ENCODE measurements at regions not wholly inside any gene's neighbourhood (a gene's known extent, or its start where the extent isn't known, plus 50 kb on each side); places are given as distances from the start of the nearest gene placed in this dataset.

DNA sequence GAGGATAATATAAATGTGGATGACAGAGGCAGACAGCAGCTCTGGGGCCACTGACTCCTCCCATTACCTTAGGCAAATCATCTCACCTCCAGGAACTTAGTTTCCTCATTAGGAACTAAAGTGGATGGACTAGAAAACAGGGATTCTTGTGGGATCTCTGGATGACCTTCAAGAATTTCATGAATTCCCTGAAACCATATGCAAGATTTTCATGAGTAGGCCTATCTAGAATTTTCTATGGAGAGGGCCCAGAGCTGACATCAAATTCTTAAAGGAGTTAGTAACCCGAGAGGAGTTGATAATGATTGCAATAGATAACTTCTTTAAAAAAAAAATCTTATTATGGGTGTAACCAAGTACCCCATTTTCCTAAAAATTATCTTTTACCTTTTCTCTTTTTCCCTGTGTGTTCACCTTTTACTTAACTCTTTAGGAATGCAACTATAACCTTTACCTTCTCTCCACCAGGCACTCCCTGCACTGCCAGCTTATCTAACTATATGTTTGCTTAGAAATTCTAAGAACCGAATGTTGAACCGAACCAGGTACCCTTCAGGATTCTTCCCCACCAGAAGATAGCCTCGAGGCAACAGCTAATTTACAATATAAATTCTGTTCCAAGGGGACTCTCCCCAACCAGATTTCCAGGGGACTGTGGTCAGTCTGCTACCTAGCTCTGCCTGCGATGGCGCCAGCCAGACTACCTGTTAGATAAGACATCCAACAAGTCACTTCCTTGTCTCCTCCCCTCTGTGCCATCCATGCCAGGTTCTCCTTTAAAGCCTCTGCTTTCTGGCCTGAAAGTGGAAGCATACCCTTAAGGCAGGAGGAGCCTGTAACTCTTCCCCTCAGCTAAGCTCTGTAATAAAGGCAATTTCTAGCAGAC lies 86.0 kb downstream of the GCNT4 start:
- TF ChIP-seq, protein P1, sequence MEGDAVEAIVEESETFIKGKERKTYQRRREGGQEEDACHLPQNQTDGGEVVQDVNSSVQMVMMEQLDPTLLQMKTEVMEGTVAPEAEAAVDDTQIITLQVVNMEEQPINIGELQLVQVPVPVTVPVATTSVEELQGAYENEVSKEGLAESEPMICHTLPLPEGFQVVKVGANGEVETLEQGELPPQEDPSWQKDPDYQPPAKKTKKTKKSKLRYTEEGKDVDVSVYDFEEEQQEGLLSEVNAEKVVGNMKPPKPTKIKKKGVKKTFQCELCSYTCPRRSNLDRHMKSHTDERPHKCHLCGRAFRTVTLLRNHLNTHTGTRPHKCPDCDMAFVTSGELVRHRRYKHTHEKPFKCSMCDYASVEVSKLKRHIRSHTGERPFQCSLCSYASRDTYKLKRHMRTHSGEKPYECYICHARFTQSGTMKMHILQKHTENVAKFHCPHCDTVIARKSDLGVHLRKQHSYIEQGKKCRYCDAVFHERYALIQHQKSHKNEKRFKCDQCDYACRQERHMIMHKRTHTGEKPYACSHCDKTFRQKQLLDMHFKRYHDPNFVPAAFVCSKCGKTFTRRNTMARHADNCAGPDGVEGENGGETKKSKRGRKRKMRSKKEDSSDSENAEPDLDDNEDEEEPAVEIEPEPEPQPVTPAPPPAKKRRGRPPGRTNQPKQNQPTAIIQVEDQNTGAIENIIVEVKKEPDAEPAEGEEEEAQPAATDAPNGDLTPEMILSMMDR (IDR thresholded peaks at IDR 0.05) = no peak
- TF ChIP-seq POLR2A (IDR thresholded peaks at IDR 0.05) = no peak
- Histone ChIP-seq H3K4me1 (no peaks in the 10 kb centered on the region), H3K27ac (no peak overlapping the region), H3K27me3 (no peaks in the 10 kb centered on the region), H3K4me3 (replicated peaks in 1 of 3) (no peak overlapping the region), H3K9me3 (no peaks in the 10 kb centered on the region), H3K36me3 (no peaks in the 10 kb centered on the region)
- 74 to 85% methylated on average over 6 of the region's 6 CpGs for WGBS, 2 donors
- DNase-seq = no peak
- intact Hi-C loops (cut with DNase I) = no loop called here

DNA sequence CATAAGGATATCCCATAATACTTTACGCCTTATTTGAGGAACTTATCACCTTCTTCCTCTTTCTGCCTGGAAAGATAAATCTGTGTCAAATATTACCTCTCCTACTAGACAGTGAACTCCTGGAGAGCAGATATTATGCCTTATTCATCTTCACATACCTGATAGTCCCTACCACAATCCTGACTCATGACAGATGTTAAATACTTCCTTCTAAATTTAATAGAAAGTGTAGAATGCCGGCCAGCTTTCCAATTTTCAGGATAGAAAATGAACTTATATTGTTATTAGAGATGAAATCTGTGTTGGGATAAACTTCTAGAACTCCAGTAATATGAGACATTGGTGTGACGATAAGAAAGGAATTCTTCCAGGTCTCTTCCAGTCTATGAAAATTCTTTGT lies 89.0 kb downstream of the GCNT4 start:
- H3K4me3 ChIP-seq (replicated peaks in 1 of 3) = no peak overlapping the region
- TF ChIP-seq, protein P1 (IDR thresholded peaks at IDR 0.05) = no peak
- no peak for TF ChIP-seq POLR2A (IDR thresholded peaks at IDR 0.05)
- no peaks in the 10 kb centered on the region for H3K4me1 ChIP-seq
- WGBS, 2 donors = 68% methylated on average over 3 of the region's 3 CpGs
- H3K9me3 ChIP-seq = no peaks in the 10 kb centered on the region
- no peak for DNase-seq
- no peak overlapping the region for H3K27ac ChIP-seq
- no peaks in the 10 kb centered on the region for H3K36me3 ChIP-seq
- no peaks in the 10 kb centered on the region for H3K27me3 ChIP-seq
- intact Hi-C loops (cut with DNase I) = no loop called here

DNA sequence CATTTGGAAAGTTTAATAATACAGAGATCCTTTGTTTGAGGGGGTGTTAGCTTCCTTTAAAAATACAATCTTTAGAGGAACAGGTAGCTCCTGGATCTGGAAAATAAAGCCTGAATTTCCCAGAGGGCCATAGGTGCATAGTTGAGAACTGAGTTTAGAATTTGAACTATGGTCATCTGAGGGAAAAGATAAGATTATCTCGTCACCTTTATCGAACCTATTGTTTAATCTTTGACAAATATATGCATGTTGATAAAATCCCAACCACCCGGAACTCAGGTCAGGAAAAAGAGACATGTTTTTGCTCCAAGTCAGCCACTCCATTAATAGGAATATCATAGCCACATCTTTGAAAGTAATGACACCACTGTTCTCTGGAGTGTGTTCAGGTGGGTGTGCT lies 91.7 kb upstream of the FAM169A start:
- Histone ChIP-seq H3K27me3 (no peaks in the 10 kb centered on the region), H3K9me3 (no peaks in the 10 kb centered on the region), H3K4me1 (no peaks in the 10 kb centered on the region), H3K27ac (no peak overlapping the region), H3K36me3 (no peaks in the 10 kb centered on the region), H3K4me3 (replicated peaks in 1 of 3) (no peak overlapping the region)
- WGBS, 2 donors = 87 to 89% methylated on average over 3 of the region's 3 CpGs
- DNase-seq = no peak
- intact Hi-C loops (cut with DNase I) = no loop called here
- TF ChIP-seq, protein P1 (IDR thresholded peaks at IDR 0.05) = no peak
- no peak for TF ChIP-seq POLR2A (IDR thresholded peaks at IDR 0.05)

DNA sequence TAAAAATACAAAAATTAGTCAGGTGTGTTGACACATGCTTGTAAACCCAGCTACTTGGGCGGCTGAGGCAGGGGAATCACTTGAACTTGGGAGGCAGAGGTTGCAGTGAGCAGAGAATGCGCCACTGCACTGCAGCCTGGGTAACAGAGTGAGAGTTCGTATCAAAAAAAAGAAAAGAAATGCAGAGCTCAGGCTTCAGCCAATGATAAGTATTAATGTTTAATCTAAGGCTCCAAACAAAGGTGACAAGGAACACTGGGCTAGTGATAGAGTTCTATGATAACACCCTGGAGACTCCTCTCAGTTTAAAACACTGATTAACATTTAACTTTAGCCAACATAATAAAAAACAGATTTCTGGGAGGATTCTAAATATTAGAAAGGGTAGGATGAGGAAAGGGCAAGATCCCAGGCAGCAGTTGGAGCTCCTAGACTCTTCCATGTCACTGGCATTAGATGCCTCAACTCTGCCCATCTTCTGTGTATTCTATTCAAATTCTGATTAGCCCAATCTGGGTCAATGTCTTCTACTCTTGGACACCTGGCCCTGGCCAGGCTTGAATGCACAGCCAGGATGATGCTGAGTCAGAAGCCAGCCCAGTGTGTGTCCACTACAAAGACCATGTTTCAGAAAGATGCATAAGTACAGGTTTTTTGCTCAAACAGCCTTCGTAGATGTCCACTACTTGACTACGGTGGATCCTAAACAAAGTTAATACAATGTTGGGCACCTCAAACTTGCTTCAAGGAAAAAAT lies 91.0 kb upstream of the FAM169A start:
- intact Hi-C loops (cut with DNase I) = no loop called here

More for the DNA sequence above, 91.0 kb upstream of the FAM169A start:
- Histone ChIP-seq H3K4me3 (replicated peaks in 1 of 3) (no peak overlapping the region), H3K4me1 (no peaks in the 10 kb centered on the region), H3K9me3 (no peaks in the 10 kb centered on the region), H3K27ac (no peak overlapping the region), H3K36me3 (no peaks in the 10 kb centered on the region), H3K27me3 (no peaks in the 10 kb centered on the region)
- 89 to 93% methylated on average over 5 of the region's 5 CpGs for WGBS, 2 donors
- TF ChIP-seq POLR2A (IDR thresholded peaks at IDR 0.05) = no peak
- TF ChIP-seq, protein P1 (IDR thresholded peaks at IDR 0.05) = no peak
- DNase-seq = no peak

Measured in thyroid gland (tissue), 4 donors.